ENCODE measurements at regions not wholly inside any gene's neighbourhood (a gene's known extent, or its start where the extent isn't known, plus 50 kb on each side); places are given as distances from the start of the nearest gene placed in this dataset.

GRCh38 chr12:91896286-91897024 lies 249.2 kb downstream of the BTG1 start:
- Histone ChIP-seq H3K27ac (no peak overlapping the region), H3K4me3 (no peak overlapping the region), H3K27me3 (replicated peaks) (no peaks in the 10 kb centered on the region), H3K9me3 (replicated peaks) (no peaks in the 10 kb centered on the region), H3K36me3 (no peaks in the 10 kb centered on the region), H3K4me1 (replicated peaks) (0 out of 2 replicates have a peak, but pooled peaks cover 4% of the 10 kb centered on the region)
- no peak for DNase-seq (ENCODE audit: low read depth in 1 of 2, low spot score in 2 of 2)

DNA sequence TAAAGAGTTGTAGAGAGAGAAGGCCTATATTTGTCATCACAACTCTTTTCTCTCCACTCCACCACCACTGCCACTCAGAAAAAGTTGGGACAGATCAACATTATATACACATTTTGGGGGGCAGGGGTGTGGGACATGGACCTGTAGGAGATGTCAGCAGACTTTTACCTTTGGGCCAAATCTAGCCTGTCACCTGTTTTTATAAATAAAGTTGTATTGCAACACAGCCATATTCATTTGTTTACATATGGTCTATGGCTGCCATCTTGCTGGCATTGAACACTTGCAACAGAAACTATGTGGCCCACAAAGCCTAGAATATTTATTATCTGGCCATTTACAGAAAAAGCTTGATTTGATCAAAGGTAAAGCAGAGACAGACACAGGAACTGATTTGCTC lies 250.7 kb downstream of the BTG1 start:
- Histone ChIP-seq H3K9me3 (replicated peaks) (no peaks in the 10 kb centered on the region), H3K27me3 (replicated peaks) (no peaks in the 10 kb centered on the region), H3K27ac (no peak overlapping the region), H3K4me1 (replicated peaks) (0 out of 2 replicates have a peak, but pooled peaks cover 4% of the 10 kb centered on the region), H3K36me3 (no peaks in the 10 kb centered on the region), H3K4me3 (no peak overlapping the region)
- DNase-seq (ENCODE audit: low read depth in 1 of 2, low spot score in 2 of 2), result no peak

DNA sequence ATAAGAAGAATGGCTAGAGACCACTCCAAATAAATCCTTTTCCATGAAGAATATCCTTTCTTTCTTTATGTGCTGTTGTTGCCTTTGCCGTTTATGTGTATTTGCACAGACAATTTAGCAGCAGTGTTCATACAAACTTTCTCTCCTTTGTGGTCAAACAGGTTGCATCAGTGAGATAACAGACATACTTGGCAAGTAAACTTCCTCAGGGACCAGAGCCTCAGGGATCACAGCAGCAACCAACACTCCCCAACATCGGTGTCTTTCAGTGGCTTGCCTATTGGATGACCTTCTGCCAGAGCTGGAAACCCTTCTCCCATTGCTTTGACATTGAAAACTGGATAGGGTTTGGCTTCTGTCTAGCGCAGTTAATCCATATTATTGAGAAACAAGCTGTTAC lies 252.2 kb downstream of the BTG1 start:
- Histone ChIP-seq H3K36me3 (no peaks in the 10 kb centered on the region), H3K4me1 (replicated peaks) (0 out of 2 replicates have a peak, but pooled peaks cover 4% of the 10 kb centered on the region), H3K27ac (no peak overlapping the region), H3K9me3 (replicated peaks) (no peaks in the 10 kb centered on the region), H3K4me3 (no peak overlapping the region), H3K27me3 (replicated peaks) (no peaks in the 10 kb centered on the region)
- no peak for DNase-seq (ENCODE audit: low read depth in 1 of 2, low spot score in 2 of 2)

GRCh38 chr12:91892081-91892855 lies 253.4 kb downstream of the BTG1 start:
- Histone ChIP-seq H3K27me3 (replicated peaks) (no peaks in the 10 kb centered on the region), H3K9me3 (replicated peaks) (no peaks in the 10 kb centered on the region), H3K4me3 (no peak overlapping the region), H3K36me3 (no peaks in the 10 kb centered on the region), H3K27ac (no peak overlapping the region), H3K4me1 (replicated peaks) (0 out of 2 replicates have a peak, but pooled peaks cover 4% of the 10 kb centered on the region)
- DNase-seq (ENCODE audit: low read depth in 1 of 2, low spot score in 2 of 2), result no peak

DNA sequence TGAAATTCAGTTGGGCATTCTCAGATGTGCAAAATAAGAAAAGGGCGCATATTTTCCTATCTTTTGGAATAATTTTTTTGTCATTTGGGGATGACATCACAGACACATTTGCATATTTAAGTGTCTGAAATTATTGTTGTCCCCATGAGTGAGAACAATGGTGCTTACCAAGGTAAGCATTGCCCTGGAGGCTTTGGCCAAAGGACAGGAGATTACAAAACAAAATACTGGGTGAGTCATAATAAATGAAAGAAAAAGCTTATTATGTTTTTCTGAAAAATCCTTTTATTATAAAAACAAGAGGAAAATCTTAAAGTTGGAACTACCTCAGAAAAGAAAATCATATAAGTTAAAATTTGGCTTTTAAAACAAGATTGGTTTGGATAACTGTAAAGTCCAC lies 254.9 kb downstream of the BTG1 start:
- DNase-seq (ENCODE audit: low read depth in 1 of 2, low spot score in 2 of 2), result no peak
- H3K27ac ChIP-seq, result no peak overlapping the region

DNA sequence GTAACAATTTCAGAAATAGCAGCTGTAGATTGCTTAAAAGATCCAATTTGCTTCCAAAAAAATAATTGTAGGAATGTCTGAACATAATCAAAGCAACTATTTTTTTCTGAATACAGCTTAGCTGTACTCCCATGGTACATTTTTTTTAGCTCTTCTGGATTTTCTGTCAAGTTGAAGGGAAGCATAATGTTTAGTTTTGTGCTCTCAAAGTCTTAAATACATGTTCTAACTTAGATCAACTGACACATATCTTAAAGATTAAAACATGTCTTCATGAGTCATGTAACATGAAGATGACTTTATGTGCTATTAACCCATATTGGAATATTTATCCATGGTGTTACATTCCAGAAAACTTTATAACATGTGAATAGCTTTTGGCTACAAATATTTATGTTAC lies 255.7 kb downstream of the BTG1 start:
- Histone ChIP-seq H3K9me3 (replicated peaks) (no peaks in the 10 kb centered on the region), H3K4me1 (replicated peaks) (0 out of 2 replicates have a peak, but pooled peaks cover 4% of the 10 kb centered on the region), H3K4me3 (no peak overlapping the region), H3K36me3 (no peaks in the 10 kb centered on the region), H3K27me3 (replicated peaks) (no peaks in the 10 kb centered on the region), H3K27ac (no peak overlapping the region)
- DNase-seq (ENCODE audit: low read depth in 1 of 2, low spot score in 2 of 2), result no peak

More for the DNA sequence above, 254.9 kb downstream of the BTG1 start:
- H3K4me3 ChIP-seq, result no peak overlapping the region
- H3K9me3 ChIP-seq (replicated peaks), result no peaks in the 10 kb centered on the region
- H3K4me1 ChIP-seq (replicated peaks), result 0 out of 2 replicates have a peak, but pooled peaks cover 4% of the 10 kb centered on the region
- no peaks in the 10 kb centered on the region for H3K27me3 ChIP-seq (replicated peaks)
- no peaks in the 10 kb centered on the region for H3K36me3 ChIP-seq

- no peaks in the 10 kb centered on the region for H3K9me3 ChIP-seq (replicated peaks)
- H3K27me3 ChIP-seq (replicated peaks), result no peaks in the 10 kb centered on the region
- no peaks in the 10 kb centered on the region for H3K36me3 ChIP-seq
- H3K4me3 ChIP-seq, result no peak overlapping the region
- 0 out of 2 replicates have a peak, but pooled peaks cover 4% of the 10 kb centered on the region for H3K4me1 ChIP-seq (replicated peaks)
- DNase-seq (ENCODE audit: low read depth in 1 of 2, low spot score in 2 of 2), result no peak
- no peak overlapping the region for H3K27ac ChIP-seq
These were observed 256.6 kb downstream of the BTG1 start for GRCh38 chr12:91889059-91889458.

GRCh38 chr12:91887957-91888356 lies 257.7 kb downstream of the BTG1 start:
- Histone ChIP-seq H3K27me3 (replicated peaks) (no peaks in the 10 kb centered on the region), H3K27ac (no peak overlapping the region), H3K4me3 (no peak overlapping the region), H3K9me3 (replicated peaks) (no peaks in the 10 kb centered on the region), H3K36me3 (no peaks in the 10 kb centered on the region), H3K4me1 (replicated peaks) (0 out of 2 replicates have a peak, but pooled peaks cover 4% of the 10 kb centered on the region)
- DNase-seq (ENCODE audit: low read depth in 1 of 2, low spot score in 2 of 2), result no peak

GRCh38 chr12:91885851-91886731 lies 259.6 kb downstream of the BTG1 start:
- Histone ChIP-seq H3K4me3 (no peak overlapping the region), H3K4me1 (replicated peaks) (no peaks in the 10 kb centered on the region), H3K27me3 (replicated peaks) (no peaks in the 10 kb centered on the region), H3K27ac (no peak overlapping the region), H3K36me3 (no peaks in the 10 kb centered on the region), H3K9me3 (replicated peaks) (no peaks in the 10 kb centered on the region)
- no peak for DNase-seq (ENCODE audit: low read depth in 1 of 2, low spot score in 2 of 2)

- Histone ChIP-seq H3K27ac (no peak overlapping the region), H3K4me3 (no peak overlapping the region), H3K4me1 (replicated peaks) (no peaks in the 10 kb centered on the region), H3K27me3 (replicated peaks) (no peaks in the 10 kb centered on the region), H3K9me3 (replicated peaks) (no peaks in the 10 kb centered on the region), H3K36me3 (no peaks in the 10 kb centered on the region)
- DNase-seq (ENCODE audit: low read depth in 1 of 2, low spot score in 2 of 2), result no peak
These were observed 261.4 kb downstream of the BTG1 start for GRCh38 chr12:91884230-91884629.

- Histone ChIP-seq H3K27ac (no peak overlapping the region), H3K27me3 (replicated peaks) (no peaks in the 10 kb centered on the region), H3K9me3 (replicated peaks) (no peaks in the 10 kb centered on the region), H3K4me1 (replicated peaks) (no peaks in the 10 kb centered on the region), H3K36me3 (no peaks in the 10 kb centered on the region), H3K4me3 (no peak overlapping the region)
- no peak for DNase-seq (ENCODE audit: low read depth in 1 of 2, low spot score in 2 of 2)
These were observed 261.8 kb downstream of the BTG1 start for GRCh38 chr12:91883811-91884210.

DNA sequence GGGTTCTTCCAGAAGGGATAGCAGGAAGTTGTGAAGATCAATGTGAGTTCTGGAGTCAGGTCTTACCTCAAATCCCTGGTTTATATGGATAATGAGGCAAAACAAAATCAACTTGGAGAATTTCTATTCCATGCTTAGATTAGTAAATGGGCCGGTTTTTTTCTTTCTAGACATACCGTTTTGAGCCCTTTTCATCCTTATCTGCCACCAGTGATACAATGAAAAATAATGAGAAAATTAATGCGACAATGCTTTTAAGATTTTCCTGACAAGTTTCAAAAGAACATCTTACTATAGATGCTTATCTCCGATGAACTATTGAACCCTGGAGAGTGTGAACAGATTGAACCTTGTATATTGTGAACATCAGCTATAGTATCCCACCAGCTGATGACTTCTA lies 262.7 kb downstream of the BTG1 start:
- DNase-seq (ENCODE audit: low read depth in 1 of 2, low spot score in 2 of 2), result no peak
- no peaks in the 10 kb centered on the region for H3K4me1 ChIP-seq (replicated peaks)

GRCh38 chr12:91880528-91880927 lies 265.1 kb downstream of the BTG1 start:
- no peak for DNase-seq (ENCODE audit: low read depth in 1 of 2, low spot score in 2 of 2)
- Histone ChIP-seq H3K27ac (no peak overlapping the region), H3K27me3 (replicated peaks) (no peaks in the 10 kb centered on the region), H3K4me1 (replicated peaks) (no peaks in the 10 kb centered on the region), H3K36me3 (no peaks in the 10 kb centered on the region), H3K4me3 (no peak overlapping the region), H3K9me3 (replicated peaks) (no peaks in the 10 kb centered on the region)

More for the DNA sequence above, 262.7 kb downstream of the BTG1 start:
- no peaks in the 10 kb centered on the region for H3K9me3 ChIP-seq (replicated peaks)
- no peak overlapping the region for H3K27ac ChIP-seq
- H3K4me3 ChIP-seq, result no peak overlapping the region
- H3K27me3 ChIP-seq (replicated peaks), result no peaks in the 10 kb centered on the region
- no peaks in the 10 kb centered on the region for H3K36me3 ChIP-seq

Data from SJSA1 (cell line).